Left lung (tissue), 4 donors: ENCODE measurements at regions not wholly inside any gene's neighbourhood (a gene's known extent, or its start where the extent isn't known, plus 50 kb on each side); places are given as distances from the start of the nearest gene placed in this dataset.

Experiments
- ATAC-seq: fragments of 200-7000 bp; cut with Tn5 transposase; one replicate; pipeline ENCODE4 v1.9.1; 2020; ENCODE audit warnings: moderate library complexity
- DNase-seq, 4 donors: peaks; one replicate each; pipeline ENCODE4 v3.0.0-alpha.2; 2013 to 2020
- H3K27ac ChIP-seq, 2 donors: fragments of 200-600 bp; sonication (generic) in 1 of 2; one replicate each; pipeline versions ENCODE4 v1.5.0 to v1.8.0; 2020 to 2021
- H3K27me3 ChIP-seq, 2 donors: fragments of 200-600 bp; sonication (generic) in 1 of 2; one replicate each; pipeline versions ENCODE4 v1.5.0 to v1.8.0; 2020 to 2021
- H3K36me3 ChIP-seq, 2 donors: fragments of 200-600 bp; sonication (generic) in 1 of 2; one replicate each; pipeline versions ENCODE4 v1.5.0 to v1.8.0; 2020 to 2021
- H3K4me1 ChIP-seq, 2 donors: fragments of 200-600 bp; one replicate each; pipeline ENCODE4 v1.8.0; 2021
- H3K4me3 ChIP-seq, 2 donors: fragments of 200-600 bp; sonication (generic) in 1 of 2; one replicate each; pipeline versions ENCODE4 v1.5.0 to v1.8.0; 2020 to 2021; ENCODE audit warnings: mild to moderate bottlenecking in 1 of 2
- H3K9me3 ChIP-seq, 2 donors: fragments of 200-600 bp; sonication (generic) in 1 of 2; one replicate each; pipeline versions ENCODE4 v1.5.0 to v1.8.0; 2020 to 2021
- intact Hi-C, 2 donors: fragments of 100-400 bp; cut with DNase I; formaldehyde crosslinking; loops; one replicate each; pipeline versions ENCODE4 v1.11.2 to v1.14.2; 2022
- TF ChIP-seq, protein P1 (sequence below), 2 donors: fragments of 200-600 bp; sonication (generic) in 1 of 2; IDR thresholded peaks; one replicate each; pipeline versions ENCODE4 v1.5.0 to v1.8.0; 2021; ENCODE audit warnings: antibody characterized with exemption in 2 of 2
- donor health status: DM: no; HTN: yes; CAD: no.
- donor health status: DM: no; HTN: no; CAD: no.

DNA sequence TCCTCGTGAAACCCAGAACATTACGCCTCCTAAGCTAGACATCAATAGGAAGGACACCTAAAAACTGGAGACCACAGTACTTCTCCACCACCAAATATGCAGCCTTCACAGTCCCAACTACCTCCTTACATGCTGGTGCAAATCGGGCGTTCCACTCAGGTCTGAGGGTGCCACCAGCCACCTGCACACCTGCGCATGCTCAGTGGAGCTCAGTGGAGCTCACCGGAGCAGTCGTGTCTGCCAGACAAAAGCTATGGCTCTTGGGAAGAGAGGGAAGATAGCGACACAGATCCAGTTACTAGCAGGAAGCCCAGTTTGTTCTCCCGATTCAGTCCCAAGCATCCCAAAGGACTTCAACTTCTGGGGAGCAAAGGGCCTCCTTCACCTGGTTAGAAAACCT lies 237.1 kb downstream of the TSHZ3 start:
- no peak overlapping the region for H3K27ac ChIP-seq
- intact Hi-C loops: no loop called here
- H3K36me3 ChIP-seq: no peaks in the 10 kb centered on the region
- TF ChIP-seq, protein P1, sequence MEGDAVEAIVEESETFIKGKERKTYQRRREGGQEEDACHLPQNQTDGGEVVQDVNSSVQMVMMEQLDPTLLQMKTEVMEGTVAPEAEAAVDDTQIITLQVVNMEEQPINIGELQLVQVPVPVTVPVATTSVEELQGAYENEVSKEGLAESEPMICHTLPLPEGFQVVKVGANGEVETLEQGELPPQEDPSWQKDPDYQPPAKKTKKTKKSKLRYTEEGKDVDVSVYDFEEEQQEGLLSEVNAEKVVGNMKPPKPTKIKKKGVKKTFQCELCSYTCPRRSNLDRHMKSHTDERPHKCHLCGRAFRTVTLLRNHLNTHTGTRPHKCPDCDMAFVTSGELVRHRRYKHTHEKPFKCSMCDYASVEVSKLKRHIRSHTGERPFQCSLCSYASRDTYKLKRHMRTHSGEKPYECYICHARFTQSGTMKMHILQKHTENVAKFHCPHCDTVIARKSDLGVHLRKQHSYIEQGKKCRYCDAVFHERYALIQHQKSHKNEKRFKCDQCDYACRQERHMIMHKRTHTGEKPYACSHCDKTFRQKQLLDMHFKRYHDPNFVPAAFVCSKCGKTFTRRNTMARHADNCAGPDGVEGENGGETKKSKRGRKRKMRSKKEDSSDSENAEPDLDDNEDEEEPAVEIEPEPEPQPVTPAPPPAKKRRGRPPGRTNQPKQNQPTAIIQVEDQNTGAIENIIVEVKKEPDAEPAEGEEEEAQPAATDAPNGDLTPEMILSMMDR (IDR thresholded peaks at IDR 0.05): no peak
- no peak for DNase-seq
- no peaks in the 10 kb centered on the region for H3K4me1 ChIP-seq
- peaks cover 0 to 25% of the 10 kb centered on the region in 2 donors for H3K27me3 ChIP-seq
- no peak for ATAC-seq
- no peak overlapping the region for H3K4me3 ChIP-seq
- H3K9me3 ChIP-seq: no peaks in the 10 kb centered on the region

DNA sequence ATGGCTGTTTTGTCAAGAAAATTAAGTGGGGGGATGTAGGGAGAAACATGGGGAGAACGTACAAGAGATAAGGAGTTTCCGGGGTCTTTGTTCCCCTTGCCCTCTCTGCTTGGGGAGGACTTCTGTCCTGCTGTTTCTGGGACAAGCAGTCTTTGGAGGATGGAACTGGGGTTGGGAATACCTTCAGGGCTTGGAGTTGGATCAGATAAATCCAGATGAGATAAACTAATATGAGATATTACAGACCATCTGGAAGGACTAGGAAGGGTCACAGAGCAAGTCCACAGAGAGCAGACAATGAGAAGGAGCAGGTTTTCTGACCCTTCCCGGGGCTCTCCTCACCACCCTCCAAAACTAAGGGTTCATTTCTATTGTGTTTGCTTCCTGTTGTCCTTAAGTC lies 237.5 kb downstream of the TSHZ3 start:
- H3K27me3 ChIP-seq: peaks cover 0 to 25% of the 10 kb centered on the region in 2 donors
- intact Hi-C loops: no loop called here
- H3K36me3 ChIP-seq: no peaks in the 10 kb centered on the region
- no peak overlapping the region for H3K27ac ChIP-seq
- H3K4me3 ChIP-seq: no peak overlapping the region
- DNase-seq (no peak), ATAC-seq (no peak)
- H3K4me1 ChIP-seq: no peaks in the 10 kb centered on the region
- TF ChIP-seq, protein P1 (IDR thresholded peaks at IDR 0.05): no peak
- no peaks in the 10 kb centered on the region for H3K9me3 ChIP-seq

DNA sequence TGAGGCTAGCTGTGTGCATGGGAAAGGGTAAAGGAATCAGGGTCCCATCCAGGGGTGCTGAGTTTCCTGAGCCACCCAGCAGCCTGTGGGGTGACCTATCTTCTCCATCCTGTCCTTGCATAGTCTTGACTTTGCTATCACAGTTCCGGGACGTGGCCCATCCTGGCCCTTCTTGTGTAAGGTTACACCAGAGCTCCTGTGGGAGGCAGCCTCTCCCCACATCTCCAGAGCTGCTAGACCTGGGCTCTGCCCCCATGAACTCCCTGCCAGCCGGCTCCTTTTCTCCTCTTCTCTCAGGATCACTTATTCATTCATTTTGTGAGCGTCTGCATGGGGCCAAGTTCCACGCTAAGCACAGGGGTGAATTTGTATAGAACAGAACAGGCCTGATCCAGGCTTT lies 238.9 kb downstream of the TSHZ3 start:
- no peaks in the 10 kb centered on the region for H3K9me3 ChIP-seq
- TF ChIP-seq, protein P1 (IDR thresholded peaks at IDR 0.05): no peak
- H3K4me3 ChIP-seq: no peak overlapping the region
- H3K27ac ChIP-seq: no peak overlapping the region
- intact Hi-C loops: no loop called here
- peaks cover 0 to 26% of the 10 kb centered on the region in 2 donors for H3K27me3 ChIP-seq
- H3K4me1 ChIP-seq: no peaks in the 10 kb centered on the region
- H3K36me3 ChIP-seq: no peaks in the 10 kb centered on the region
- DNase-seq (no peak), ATAC-seq (peak; percentile 38)

DNA sequence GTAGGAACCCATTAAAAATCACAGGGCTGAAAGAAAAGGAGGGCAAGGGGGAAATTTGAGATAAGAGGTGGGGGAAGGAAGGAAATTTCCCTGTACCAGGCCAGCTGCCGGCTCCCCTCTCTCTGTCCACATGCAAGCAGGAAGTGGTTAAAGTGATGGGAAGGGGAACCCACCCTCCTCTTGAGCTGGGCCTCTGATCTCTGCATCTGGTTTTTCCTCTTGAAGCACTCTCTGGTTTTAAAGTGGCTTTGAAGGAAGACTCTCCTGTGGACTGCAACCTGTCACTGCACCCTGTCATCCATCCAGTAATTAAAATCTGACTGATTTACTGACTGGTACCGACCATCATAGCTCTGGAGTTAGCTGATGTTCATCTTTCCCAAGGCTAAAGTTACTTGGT lies 239.6 kb downstream of the TSHZ3 start:
- intact Hi-C loops: no loop called here
- ATAC-seq: no peak

DNA sequence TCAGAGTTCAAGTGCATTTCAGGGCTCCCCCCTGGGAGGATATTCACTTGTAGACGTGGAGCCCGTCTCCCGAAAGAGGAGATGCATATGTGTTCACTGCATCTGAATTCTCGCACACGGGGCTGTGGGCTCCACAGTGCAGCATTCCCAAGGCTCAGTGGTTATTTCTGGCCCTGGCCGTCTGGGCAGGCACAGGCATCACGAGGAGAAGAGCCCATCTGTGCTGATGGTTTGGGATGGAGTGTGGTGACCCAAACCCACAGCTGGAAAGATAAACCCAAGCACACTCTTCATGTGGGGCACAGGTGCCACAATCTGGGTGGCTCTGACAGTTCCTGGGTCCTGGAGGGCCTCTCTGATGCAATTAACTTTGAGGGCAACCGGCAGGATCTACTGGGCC lies 242.1 kb downstream of the TSHZ3 start:
- H3K4me3 ChIP-seq: no peak overlapping the region
- DNase-seq: no peak
- H3K36me3 ChIP-seq: no peaks in the 10 kb centered on the region
- no peaks in the 10 kb centered on the region for H3K9me3 ChIP-seq
- intact Hi-C loops: no loop called here
- H3K27me3 ChIP-seq: peaks cover 0 to 38% of the 10 kb centered on the region in 2 donors
- no peaks in the 10 kb centered on the region for H3K4me1 ChIP-seq
- no peak overlapping the region for H3K27ac ChIP-seq
- ATAC-seq: no peak
- TF ChIP-seq, protein P1 (IDR thresholded peaks at IDR 0.05): no peak

More for the DNA sequence above, 239.6 kb downstream of the TSHZ3 start:
- Histone ChIP-seq H3K4me3 (no peak overlapping the region), H3K9me3 (no peaks in the 10 kb centered on the region), H3K27me3 (peaks cover 0 to 31% of the 10 kb centered on the region in 2 donors), H3K36me3 (no peaks in the 10 kb centered on the region), H3K4me1 (no peaks in the 10 kb centered on the region), H3K27ac (no peak overlapping the region)
- TF ChIP-seq, protein P1 (IDR thresholded peaks at IDR 0.05): no peak
- no peak for DNase-seq
